Kidney capillary endothelial cell (primary cell): ENCODE measurements at regions not wholly inside any gene's neighbourhood (a gene's known extent, or its start where the extent isn't known, plus 50 kb on each side); places are given as distances from the start of the nearest gene placed in this dataset.

Source experiments
- DNase-seq: peaks from one replicate; pipeline ENCODE4 v3.0.0-alpha.2; 2018; ENCODE audit warnings: low spot score

DNA sequence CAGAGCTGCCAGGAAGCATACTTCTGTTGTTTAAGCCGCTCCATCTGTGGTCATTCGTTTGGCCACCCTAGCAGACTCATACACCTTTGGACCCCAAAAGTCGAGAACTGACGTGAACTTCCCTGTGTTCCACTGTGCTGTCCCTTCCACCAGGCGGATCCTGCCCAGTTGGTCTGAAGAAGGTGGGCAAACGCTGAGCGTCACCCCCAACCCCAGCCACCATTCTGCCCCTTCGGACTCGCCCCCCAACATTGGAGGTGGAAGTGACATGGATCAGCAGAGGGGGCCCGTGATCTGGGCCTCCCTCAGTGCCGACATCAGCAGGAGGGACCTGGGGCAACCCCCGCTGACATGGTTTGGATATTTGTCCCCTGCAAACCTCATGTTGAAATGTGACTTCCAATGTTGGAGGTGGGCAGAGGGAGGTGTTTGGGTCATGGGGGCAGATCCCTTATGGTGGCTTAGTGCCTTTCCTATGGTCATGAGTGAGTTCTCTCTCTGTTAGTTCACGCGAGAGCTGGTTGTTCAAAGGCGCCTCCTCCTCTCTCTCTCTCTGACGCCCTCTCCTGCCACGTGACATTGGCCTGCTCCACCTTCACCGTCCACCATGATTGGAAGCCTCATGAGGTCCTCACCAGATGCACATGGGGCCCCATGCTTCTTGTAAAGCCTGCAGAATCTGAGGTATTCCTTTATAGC, 93.6 kb upstream of the ZNF507 start:
- no peak for DNase-seq

GRCh38 chr19:32252333-32252669, 93.1 kb upstream of the ZNF507 start:
- DNase-seq = no peak

DNA sequence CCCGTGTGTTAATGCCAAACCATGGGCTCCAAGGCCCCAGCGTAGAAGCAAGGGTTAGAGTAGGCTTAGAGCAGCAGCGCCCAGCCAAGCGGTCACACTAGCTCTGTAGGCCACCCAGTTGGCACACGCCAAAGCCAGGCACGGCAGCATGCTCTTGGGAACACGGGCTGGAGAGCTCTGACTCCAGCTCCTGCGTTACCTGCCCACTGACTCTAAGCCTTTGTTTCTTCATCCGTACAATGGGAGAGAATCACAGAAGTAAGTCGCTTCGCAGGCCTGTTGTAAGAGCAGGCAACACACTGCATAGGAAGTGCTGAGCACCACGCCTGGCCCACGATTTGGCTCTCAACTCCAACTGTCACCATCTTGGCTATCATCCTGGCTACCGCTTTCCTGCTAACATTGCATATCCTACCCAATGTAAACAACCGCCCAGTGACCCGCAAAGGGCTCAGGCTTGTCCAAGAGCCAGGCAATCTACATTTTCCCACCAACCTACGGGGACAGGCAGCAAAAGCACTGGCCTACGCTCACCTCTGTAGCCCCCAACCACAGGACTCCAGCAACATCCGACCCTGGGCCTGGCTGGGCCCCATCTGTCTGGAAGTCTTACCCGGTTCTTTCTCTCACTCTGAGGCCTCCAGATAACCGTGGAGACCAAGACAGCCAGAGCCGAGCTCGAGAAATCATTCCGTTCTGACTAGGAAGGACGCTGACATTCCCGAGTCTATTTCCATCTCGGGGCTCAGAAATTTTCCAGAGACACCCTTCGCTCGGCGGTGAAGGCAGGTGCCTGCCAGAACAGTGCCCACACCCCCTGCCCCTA, 91.5 kb upstream of the ZNF507 start:
- DNase-seq = no peak

DNA sequence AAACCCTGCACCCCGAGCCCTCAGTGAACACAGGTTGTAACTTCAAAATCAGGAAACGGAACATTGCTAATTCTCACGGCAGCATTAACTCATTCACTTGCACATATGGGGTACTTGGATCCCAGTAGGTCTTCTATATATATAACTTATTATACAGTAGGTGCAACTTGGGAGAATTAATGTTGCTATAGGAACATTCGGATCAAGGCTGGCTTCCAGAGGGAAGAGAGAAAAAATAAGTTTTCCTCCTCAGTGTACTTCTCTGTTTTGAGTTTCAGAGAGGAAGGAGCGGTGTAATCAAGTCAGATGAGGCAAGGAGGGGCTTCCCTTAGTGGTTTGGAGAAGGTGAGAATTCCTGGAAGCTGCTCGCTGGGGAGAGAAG, 90.9 kb upstream of the ZNF507 start:
- DNase-seq = no peak

DNA sequence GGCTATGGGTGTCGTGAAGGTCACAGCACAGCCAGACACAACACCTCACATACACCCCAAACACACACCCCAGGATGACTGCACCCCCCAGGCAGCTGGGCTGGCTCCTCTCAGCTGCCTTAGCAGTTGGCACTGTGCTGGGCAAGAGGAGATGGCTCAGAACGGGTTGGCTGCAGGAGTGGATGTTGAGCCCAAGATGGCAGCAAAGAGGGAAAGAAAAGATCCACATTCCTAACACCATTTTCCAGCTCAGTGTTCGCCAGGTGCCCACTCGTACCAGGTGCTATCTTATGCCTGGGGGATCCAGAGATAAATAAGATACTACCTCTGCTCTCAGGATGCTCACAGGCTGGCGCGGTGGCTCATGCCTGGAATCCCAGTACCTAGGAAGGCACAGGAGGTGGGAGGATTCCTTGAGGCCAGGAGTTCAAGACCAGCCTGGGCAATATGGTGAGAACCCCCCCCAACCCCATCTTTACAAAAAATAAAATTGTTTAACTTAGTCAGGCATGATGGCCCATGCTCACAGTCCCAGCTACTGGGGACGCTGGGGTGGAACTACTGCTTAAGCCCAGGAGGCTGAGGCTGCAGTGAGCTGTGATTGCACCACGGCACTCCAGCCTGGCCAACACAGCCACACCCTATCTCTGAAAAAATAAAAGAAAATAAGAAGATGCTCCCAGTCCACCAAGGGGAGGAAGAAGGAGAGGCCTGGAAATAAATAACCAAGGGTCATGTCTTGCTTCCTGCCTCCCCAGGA, 89.7 kb upstream of the ZNF507 start:
- DNase-seq = no peak

- DNase-seq = no peak
These were observed 89.0 kb upstream of the ZNF507 start for GRCh38 chr19:32256341-32256975.

- DNase-seq = no peak
These were observed 87.9 kb upstream of the ZNF507 start for GRCh38 chr19:32257326-32258073.

DNA sequence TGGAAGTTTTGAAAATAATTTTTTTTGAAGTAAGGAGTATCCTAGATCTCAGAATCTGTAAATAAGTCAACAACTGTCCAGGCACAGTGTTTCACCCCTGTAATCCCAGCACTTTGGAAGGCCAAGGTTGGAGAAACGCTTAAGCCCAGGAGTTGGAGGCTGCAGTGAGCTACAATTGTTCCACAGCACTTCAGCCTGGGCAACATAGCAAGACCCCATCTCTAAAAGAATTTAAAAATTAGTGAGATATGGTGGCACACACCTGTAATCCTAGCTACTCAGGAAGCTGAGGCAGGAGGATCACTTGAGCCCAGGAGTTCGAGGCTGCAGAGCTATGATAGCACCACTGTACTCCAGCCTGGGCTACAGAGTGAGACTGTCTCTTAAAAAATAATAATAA, 87.2 kb upstream of the ZNF507 start:
- no peak for DNase-seq

DNA sequence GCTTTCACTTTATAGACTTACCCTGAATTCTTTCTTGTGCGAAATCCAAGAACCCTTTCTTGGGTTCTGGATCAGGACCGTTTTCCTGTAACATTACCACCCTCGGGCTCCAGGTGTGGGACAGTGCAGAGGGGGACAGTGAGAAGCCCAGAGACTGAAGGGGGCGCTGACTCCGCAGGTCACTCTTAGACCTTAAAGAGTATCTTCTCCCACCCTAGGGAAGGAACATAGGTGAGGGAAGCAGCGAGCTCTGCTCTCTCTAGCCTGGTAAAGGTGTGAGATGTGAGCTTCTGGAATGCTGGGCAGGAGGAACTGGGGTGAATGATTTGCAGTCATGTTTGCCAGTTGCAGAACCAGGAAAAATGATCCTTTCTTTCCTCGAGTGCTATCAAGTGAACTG, 80.8 kb upstream of the ZNF507 start:
- no peak for DNase-seq

- no peak for DNase-seq
These were observed 79.4 kb upstream of the ZNF507 start for GRCh38 chr19:32265995-32266394.

DNA sequence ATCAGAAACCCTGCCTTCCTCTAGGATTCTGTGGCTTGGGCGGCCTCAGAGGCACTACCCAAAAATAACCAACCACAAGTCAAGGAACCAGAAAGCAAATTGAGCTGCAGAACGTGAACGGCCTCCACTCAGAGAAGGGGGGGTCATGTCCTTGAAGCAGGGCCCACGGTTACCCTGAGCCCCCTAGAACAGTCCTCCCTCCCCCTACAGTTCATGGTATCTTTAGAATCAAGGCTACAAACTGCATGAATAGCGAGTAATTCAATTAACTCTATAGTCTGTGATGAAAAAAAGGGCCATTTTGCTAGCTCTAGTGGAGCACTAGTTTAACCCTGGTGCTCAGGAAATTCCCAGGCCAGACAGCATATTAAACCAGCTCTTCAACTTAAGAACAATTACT, 79.0 kb upstream of the ZNF507 start:
- no peak for DNase-seq

GRCh38 chr19:32268381-32268780, 77.0 kb upstream of the ZNF507 start:
- DNase-seq = no peak

DNA sequence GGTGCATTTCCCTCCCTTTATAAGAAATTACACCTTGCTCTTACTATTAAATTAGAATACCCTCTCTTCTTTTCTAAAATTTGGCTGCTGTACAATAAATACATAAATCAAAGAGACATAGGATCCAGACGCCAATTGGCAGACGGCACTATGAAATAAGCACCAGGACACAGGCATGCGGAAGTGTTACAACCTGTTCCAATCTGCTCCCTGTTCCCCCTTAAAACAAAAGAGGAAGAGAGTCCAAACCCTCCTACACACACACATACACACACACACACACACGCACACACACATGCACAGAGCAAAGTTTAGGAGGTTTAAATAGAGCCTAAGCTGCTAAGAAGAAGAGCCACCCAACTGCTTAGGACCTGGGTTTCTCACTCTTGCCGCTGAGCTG, 75.6 kb upstream of the ZNF507 start:
- no peak for DNase-seq

- DNase-seq = no peak
These were observed 71.9 kb upstream of the ZNF507 start for GRCh38 chr19:32273483-32273882.

- no peak for DNase-seq
These were observed 58.3 kb upstream of the ZNF507 start for GRCh38 chr19:32287086-32287485.

GRCh38 chr19:32287811-32288227, 57.6 kb upstream of the ZNF507 start:
- DNase-seq = peak; percentile 29

- no peak for DNase-seq
These were observed 55.7 kb upstream of the ZNF507 start for GRCh38 chr19:32289566-32290210.

DNA sequence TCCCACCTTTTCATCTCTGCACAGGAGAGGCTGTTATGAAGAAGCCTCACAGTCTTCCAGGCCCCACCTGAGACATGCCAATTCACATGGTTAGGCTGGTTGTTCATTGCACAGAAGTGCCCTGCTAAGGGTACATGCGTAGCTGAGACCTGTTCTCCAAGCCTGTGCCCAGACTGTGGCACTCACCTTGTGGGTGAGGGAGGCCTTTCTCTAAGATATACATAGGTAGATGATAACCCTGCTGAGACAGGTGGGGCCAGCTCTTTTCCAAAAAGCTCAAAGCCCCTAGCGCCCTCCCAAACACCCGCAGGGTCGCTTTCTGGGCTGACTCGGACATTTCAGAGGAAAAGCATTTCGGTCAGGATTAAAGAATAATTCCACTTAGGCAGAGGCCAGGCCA, 53.5 kb upstream of the ZNF507 start:
- no peak for DNase-seq

- no peak for DNase-seq
These were observed 50.5 kb upstream of the ZNF507 start for GRCh38 chr19:32294871-32295438.
